ENCODE measurements at regions not wholly inside any gene's neighbourhood (a gene's known extent, or its start where the extent isn't known, plus 50 kb on each side); places are given as distances from the start of the nearest gene placed in this dataset.

DNA sequence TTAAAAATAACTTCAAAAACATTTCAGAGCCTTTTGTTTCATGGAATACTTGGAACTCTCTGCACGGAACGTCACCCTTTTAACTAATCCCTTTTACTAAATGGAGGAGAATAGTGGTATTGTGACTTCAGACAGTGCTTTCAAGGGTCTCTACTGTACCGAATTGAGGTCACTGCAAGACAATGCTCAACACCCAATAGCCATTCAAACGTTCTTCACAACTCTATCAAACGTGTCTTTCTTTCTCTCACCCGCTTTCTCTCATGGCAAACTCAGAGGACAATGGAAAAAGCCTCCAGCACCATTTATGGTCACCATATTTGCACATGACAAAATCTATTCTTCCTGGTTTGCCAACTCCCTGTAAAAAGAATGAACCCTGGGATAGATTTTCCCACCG is 132.1 kb upstream of the SOX5 start:
- TF ChIP-seq CTBP1 (IDR thresholded peaks at IDR 0.05; ENCODE audit: borderline replicate concordance) (no peak), SP1 (IDR thresholded peaks at IDR 0.05) (no peak), TARDBP (IDR thresholded peaks at IDR 0.05) (no peak), HDGF (IDR thresholded peaks at IDR 0.05; ENCODE audit: borderline replicate concordance) (no peak), ARNT (IDR thresholded peaks at IDR 0.05) (no peak), BHLHE40 (IDR thresholded peaks at IDR 0.05; ENCODE audit: borderline replicate concordance) (no peak), ZNF384 (IDR thresholded peaks at IDR 0.05) (no peak), SUZ12 (IDR thresholded peaks at IDR 0.05) (no peak), L3MBTL2 (conservative IDR thresholded peaks at IDR 0.05) (peak; percentile 34; the same call in 1 of the 2 replicates), NFRKB (IDR thresholded peaks at IDR 0.05) (no peak), FOXM1 (IDR thresholded peaks at IDR 0.05; ENCODE audit: borderline replicate concordance) (no peak), ELF4 (IDR thresholded peaks at IDR 0.05) (no peak), LEF1 (IDR thresholded peaks at IDR 0.05; ENCODE audit: borderline replicate concordance) (no peak)
